Epithelial cell of proximal tubule (primary cell): ENCODE measurements at regions not wholly inside any gene's neighbourhood (a gene's known extent, or its start where the extent isn't known, plus 50 kb on each side); places are given as distances from the start of the nearest gene placed in this dataset.

Experiments
- DNase-seq: peaks from one replicate; pipeline ENCODE4 v3.0.0-alpha.2; 2011; ENCODE audit warnings: low read depth
- H3K4me3 ChIP-seq: 2 replicates; pipeline ENCODE4 v1.5.1; 2011; ENCODE audit warnings: low read depth, mild to moderate bottlenecking, low read length
- CTCF ChIP-seq: conservative IDR thresholded peaks from 2 replicates; pipeline ENCODE4 v1.5.1; 2012; ENCODE audit warnings: low read depth, mild to moderate bottlenecking, low read length

DNA sequence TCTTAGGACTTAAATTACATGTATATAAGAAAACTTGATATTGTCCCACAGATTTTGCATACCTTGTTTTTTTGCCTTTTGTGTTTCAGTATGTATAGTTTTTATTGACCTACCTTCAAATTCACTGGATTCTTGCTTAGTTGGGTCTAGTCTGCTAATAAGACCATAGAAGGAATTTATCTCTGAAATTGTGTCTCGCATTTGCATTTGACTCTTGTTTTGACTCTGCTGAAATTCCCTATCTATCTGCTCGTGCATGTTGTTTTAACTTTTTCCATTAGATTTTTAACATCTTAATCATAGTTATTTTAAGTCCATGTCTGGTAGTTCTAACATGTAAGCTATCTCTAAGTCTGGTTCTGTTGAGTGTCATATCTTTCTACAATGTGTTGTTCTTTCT is 163.9 kb downstream of the SCP2D1 start:
- no peak for TF ChIP-seq CTCF
- no peak overlapping the region for H3K4me3 ChIP-seq
- DNase-seq = no peak

GRCh38 chr20:18978311-18978710 is 164.7 kb downstream of the SCP2D1 start:
- H3K4me3 ChIP-seq = no peak overlapping the region
- TF ChIP-seq CTCF = no peak
- no peak for DNase-seq

GRCh38 chr20:18979132-18979531 is 165.5 kb downstream of the SCP2D1 start:
- H3K4me3 ChIP-seq = no peak overlapping the region
- DNase-seq = no peak
- no peak for TF ChIP-seq CTCF

DNA sequence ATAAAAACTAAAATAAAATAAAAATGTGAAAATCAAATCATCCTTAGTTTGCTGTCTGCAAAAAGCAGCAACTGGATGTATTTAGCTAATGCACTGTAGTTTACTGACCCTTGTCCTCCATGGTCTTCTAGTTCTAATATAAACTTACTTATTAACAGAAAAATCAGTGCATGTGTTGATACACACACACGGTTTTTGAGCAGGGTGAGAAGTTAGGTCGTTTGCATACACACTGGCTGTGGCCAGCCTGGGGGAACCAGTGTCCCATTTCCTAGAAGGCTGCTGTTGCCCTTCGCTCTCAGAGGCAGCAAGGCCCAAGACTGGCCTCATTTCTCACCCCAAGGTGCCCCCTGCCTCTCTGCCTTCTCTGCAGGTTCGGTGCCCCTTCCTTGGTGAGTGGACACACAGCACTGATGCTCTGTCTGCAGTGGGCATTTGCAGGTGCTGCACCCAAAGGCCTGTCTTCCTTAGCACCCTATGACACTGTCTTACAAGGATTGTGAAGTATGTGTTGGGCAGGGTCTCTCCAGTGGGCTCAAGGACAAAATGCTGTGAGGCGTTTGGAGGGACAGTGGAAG is 168.5 kb downstream of the SCP2D1 start:
- H3K4me3 ChIP-seq = no peak overlapping the region
- no peak for TF ChIP-seq CTCF
- no peak for DNase-seq

GRCh38 chr20:18983796-18984195 is 170.2 kb downstream of the SCP2D1 start:
- TF ChIP-seq CTCF = no peak
- no peak for DNase-seq
- no peak overlapping the region for H3K4me3 ChIP-seq

DNA sequence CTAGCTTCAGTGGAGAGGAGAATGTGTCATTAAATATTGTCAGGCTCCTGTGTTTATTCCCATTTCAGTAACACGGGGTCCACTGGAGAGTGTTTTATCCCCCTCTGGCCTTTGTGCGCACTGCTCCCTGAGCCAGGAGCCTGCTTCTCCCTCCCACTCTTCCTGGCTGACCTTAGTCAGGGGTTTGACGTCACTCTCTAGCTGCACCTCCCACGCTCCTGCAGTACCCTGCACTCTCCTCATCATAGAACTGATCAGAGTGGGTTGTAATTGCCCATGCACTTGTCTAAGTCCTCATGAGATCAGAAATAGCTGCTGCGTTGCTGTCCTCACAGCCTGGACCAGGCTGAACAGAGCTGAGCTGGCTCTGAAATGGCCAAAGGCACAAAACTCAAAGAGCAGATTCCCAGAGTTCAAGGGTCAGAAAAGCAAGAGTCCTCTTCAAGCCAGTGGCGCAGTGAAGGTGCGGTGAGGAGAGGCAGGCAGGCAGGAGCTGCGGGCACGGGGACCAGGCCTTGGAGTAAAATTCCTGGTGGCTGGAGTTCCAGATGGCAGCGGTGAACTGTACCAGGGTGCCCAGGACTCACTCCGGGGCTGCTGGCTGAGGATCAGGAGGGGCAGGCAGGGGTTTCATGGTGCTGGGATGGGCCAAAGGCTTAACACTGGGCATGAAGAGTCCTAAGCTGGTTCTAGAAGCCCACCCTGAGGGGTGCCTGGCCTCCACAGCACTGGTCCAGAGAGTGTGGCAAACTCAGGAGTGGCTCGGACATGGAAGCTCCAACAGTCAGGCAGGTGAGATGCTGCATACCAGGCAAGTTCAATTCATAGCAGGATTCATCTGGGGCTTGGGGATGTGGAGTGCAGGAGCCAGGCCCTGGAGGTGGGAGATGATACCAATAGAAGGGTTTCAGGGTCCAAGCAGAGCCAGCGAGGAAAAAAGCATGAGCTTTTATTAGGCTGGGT is 170.9 kb downstream of the SCP2D1 start:
- no peak for TF ChIP-seq CTCF
- DNase-seq = no peak
- H3K4me3 ChIP-seq = no peak overlapping the region
